H1 (cell line): ENCODE measurements at regions not wholly inside any gene's neighbourhood (a gene's known extent, or its start where the extent isn't known, plus 50 kb on each side); places are given as distances from the start of the nearest gene placed in this dataset.

Experiments
- CEBPB ChIP-seq: IDR thresholded peaks from 2 replicates; pipeline ENCODE4 v1.6.1; 2012; ENCODE audit warnings: low read depth, low read length
- CTCF ChIP-seq, 3 experiments: IDR thresholded peaks; 1 replicate in 2 of 3; 2 replicates in 1 of 3; pipeline versions ENCODE4 v1.5.1 to v1.6.1; 2011; ENCODE audit warnings: low read length in 3 of 3, mild to moderate bottlenecking in 3 of 3, inconsistent platforms in 2 of 3, low read depth in 1 of 3, moderate library complexity in 1 of 3; ENCODE audit not compliant: insufficient read depth in 1 of 3; ENCODE audit errors: control extremely low read depth in 1 of 3
- EP300 ChIP-seq, 2 experiments: IDR thresholded peaks; 1 replicate in 1 of 2; 2 replicates in 1 of 2; pipeline ENCODE4 v1.6.1; 2011 to 2012; ENCODE audit warnings: low read depth in 2 of 2, low read length in 2 of 2, mild to moderate bottlenecking in 2 of 2, borderline replicate concordance in 1 of 2, inconsistent platforms in 1 of 2, moderate library complexity in 1 of 2
- EZH2 ChIP-seq: fragments of 200-600 bp; sonication (generic); IDR thresholded peaks from 2 replicates; pipeline ENCODE4 v1.7.1; 2012; ENCODE audit warnings: low read depth, mild to moderate bottlenecking, moderate library complexity, low read length, inconsistent platforms; ENCODE audit not compliant: severe bottlenecking
- KDM1A ChIP-seq: fragments of 200-600, 300-600 bp; sonication (generic); IDR thresholded peaks from 2 replicates; pipeline ENCODE4 v1.7.1; 2016; ENCODE audit warnings: mild to moderate bottlenecking, low read length, borderline replicate concordance
- POLR2A ChIP-seq, 2 experiments: IDR thresholded peaks; 1 replicate in 1 of 2; 2 replicates in 1 of 2; pipeline ENCODE4 v1.6.1; 2011; ENCODE audit warnings: low read depth in 2 of 2, low read length in 2 of 2, mild to moderate bottlenecking in 2 of 2; ENCODE audit errors: control extremely low read depth in 1 of 2
- RAD21 ChIP-seq, 2 experiments: IDR thresholded peaks in 1 of 2; conservative IDR thresholded peaks in 1 of 2; 2 replicates each; pipeline ENCODE4 v1.6.1; 2011; ENCODE audit warnings: low read depth in 2 of 2, low read length in 2 of 2, improper control_type of control experiment in 1 of 2, inconsistent platforms in 1 of 2, mild to moderate bottlenecking in 1 of 2, moderate library complexity in 1 of 2
- RNF2 ChIP-seq: fragments of 200-900, 300-1000 bp; sonication (generic); IDR thresholded peaks from 2 replicates; pipeline ENCODE4 v1.7.1; 2016; ENCODE audit warnings: borderline replicate concordance, low read depth, mild to moderate bottlenecking, antibody characterized with exemption, low read length; ENCODE audit not compliant: poor library complexity, severe bottlenecking; ENCODE audit errors: missing control alignments
- RXRA ChIP-seq: IDR thresholded peaks from 2 replicates; pipeline ENCODE4 v1.6.1; 2011; ENCODE audit warnings: low read depth, mild to moderate bottlenecking, low read length, moderate library complexity; ENCODE audit not compliant: insufficient read depth
- SAP30 ChIP-seq: fragments of 300-600 bp; sonication (generic); IDR thresholded peaks from 2 replicates; pipeline ENCODE4 v1.7.1; 2012; ENCODE audit warnings: low read length, moderate library complexity, mild to moderate bottlenecking, inconsistent platforms; ENCODE audit not compliant: insufficient read depth, insufficient replicate concordance
- SRF ChIP-seq: IDR thresholded peaks from 2 replicates; pipeline ENCODE4 v1.6.1; 2011; ENCODE audit warnings: mild to moderate bottlenecking, low read depth, low read length, moderate library complexity

- TF ChIP-seq CTCF (IDR thresholded peaks at IDR 0.05; ENCODE audit: control extremely low read depth in 1 of 3, insufficient read depth in 1 of 3, low read depth in 1 of 3, low read length in 3 of 3): no peak
- no peak for TF ChIP-seq SRF
- no peak for TF ChIP-seq RXRA
- TF ChIP-seq EZH2: no peak
- no peak for TF ChIP-seq RNF2
- no peak for TF ChIP-seq POLR2A (IDR thresholded peaks at IDR 0.05; ENCODE audit: control extremely low read depth in 1 of 2, low read depth in 2 of 2, low read length in 2 of 2)
- no peak for TF ChIP-seq CEBPB
- TF ChIP-seq EP300 (IDR thresholded peaks at IDR 0.05; ENCODE audit: borderline replicate concordance in 1 of 2, low read depth in 2 of 2, low read length in 2 of 2): no peak
- no peak for TF ChIP-seq KDM1A
- TF ChIP-seq RAD21 (IDR thresholded peaks at IDR 0.05 in 1 of 2, conservative IDR thresholded peaks at IDR 0.05 in 1 of 2; ENCODE audit: low read depth in 2 of 2, low read length in 2 of 2): no peak
- no peak for TF ChIP-seq SAP30
Observed at GRCh38 chr7:16015981-16016380, 329.5 kb upstream of the MEOX2 start.
